ENCODE measurements at regions not wholly inside any gene's neighbourhood (a gene's known extent, or its start where the extent isn't known, plus 50 kb on each side); places are given as distances from the start of the nearest gene placed in this dataset.

- Histone ChIP-seq H3K4me3 (replicated peaks in 1 of 3; ENCODE audit: insufficient read depth in 1 of 3, low read depth in 1 of 3, low read length in 3 of 3) (no peak overlapping the region), H3K36me3 (ENCODE audit: control insufficient read depth in 2 of 2, extremely low read depth in 1 of 2, insufficient read depth in 2 of 2, low read length in 2 of 2) (no peaks in the 10 kb centered on the region), H3K4me2 (ENCODE audit: insufficient read depth, low read length) (no peak overlapping the region), H3K4me1 (ENCODE audit: control insufficient read depth, extremely low read depth, insufficient read depth, low read length) (no peaks in the 10 kb centered on the region), H3K9me3 (replicated peaks; ENCODE audit: control insufficient read depth, insufficient read depth, low read length) (no peaks in the 10 kb centered on the region), H3K27me3 (ENCODE audit: control insufficient read depth in 2 of 2, insufficient read depth in 2 of 2, low read length in 2 of 2) (peaks cover 0 to 1% of the 10 kb centered on the region in 2 experiments), H4K20me1 (replicated peaks; ENCODE audit: control insufficient read depth, extremely low read depth, insufficient read depth, low read length) (no peaks in the 10 kb centered on the region), H3K9me1 (replicated peaks; ENCODE audit: control insufficient read depth, extremely low read depth, insufficient read depth, low read length) (no peaks in the 10 kb centered on the region), H3K9ac (replicated peaks; ENCODE audit: extremely low read depth, insufficient read depth, low read length) (no peak overlapping the region), H2AFZ (ENCODE audit: low read depth, low read length) (no peak overlapping the region), H3K27ac (ENCODE audit: insufficient read depth, low read depth, low read length) (no peak overlapping the region), H3K79me2 (ENCODE audit: control insufficient read depth, insufficient read depth, low read length) (no peaks in the 10 kb centered on the region)
- POLR2A ChIA-PET, result no interaction called here
- BruUV-seq (replicated peaks), result no TSS peak
- TF ChIP-seq MAX (IDR thresholded peaks at IDR 0.05; ENCODE audit: insufficient read depth, insufficient read length), result no peak
- no peak for TF ChIP-seq POLR2A (IDR thresholded peaks at IDR 0.05; ENCODE audit: low read depth, low read length)
- TF ChIP-seq, protein P1, sequence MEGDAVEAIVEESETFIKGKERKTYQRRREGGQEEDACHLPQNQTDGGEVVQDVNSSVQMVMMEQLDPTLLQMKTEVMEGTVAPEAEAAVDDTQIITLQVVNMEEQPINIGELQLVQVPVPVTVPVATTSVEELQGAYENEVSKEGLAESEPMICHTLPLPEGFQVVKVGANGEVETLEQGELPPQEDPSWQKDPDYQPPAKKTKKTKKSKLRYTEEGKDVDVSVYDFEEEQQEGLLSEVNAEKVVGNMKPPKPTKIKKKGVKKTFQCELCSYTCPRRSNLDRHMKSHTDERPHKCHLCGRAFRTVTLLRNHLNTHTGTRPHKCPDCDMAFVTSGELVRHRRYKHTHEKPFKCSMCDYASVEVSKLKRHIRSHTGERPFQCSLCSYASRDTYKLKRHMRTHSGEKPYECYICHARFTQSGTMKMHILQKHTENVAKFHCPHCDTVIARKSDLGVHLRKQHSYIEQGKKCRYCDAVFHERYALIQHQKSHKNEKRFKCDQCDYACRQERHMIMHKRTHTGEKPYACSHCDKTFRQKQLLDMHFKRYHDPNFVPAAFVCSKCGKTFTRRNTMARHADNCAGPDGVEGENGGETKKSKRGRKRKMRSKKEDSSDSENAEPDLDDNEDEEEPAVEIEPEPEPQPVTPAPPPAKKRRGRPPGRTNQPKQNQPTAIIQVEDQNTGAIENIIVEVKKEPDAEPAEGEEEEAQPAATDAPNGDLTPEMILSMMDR (IDR thresholded peaks at IDR 0.05; ENCODE audit: extremely low read depth in 1 of 2, insufficient read depth in 1 of 2, low read depth in 1 of 2, low read length in 2 of 2), result no peak
- no peak for TF ChIP-seq GATA2 (IDR thresholded peaks at IDR 0.05; ENCODE audit: insufficient read depth, insufficient read length, low read depth, low read length)
- intact Hi-C loops (cut with micrococcal nuclease) (no loop called here), dilution Hi-C loops (cut with MboI; ENCODE audit: extremely low pct_ligation_motif_present, low sequenced_read_pairs) (no loop called here)
- no peak for FAIRE-seq
- CTCF ChIA-PET, result no interaction called here
- no peak for DNase-seq (ENCODE audit: low read depth, low spot score)
These were observed 171.6 kb upstream of the SMLR1 start for GRCh38 chr6:130655586-130655985.

DNA sequence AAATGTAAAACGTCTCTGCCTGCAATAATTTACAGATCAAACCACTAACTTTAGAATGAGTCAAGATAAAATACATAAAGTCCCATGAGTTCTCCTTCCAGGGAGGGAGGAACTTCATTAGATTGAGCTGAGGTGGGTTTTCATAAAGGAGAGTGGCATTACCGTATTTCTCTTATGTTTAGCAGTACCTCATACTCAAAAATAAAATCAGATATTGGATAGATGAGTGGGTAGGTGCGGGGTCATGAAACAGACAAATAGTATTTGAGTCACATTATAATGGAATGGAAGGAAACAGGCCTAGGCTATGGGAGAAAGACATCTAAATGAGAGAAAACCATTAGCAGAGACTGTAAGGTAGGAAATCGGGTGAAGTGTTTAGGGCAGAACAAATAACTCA lies 166.1 kb upstream of the SMLR1 start:
- ChIA-PET POLR2A (no interaction called here), CTCF (interaction anchor here (1.2 to 1.3 kb wide), 2 partner anchors 9 to 14 kb away, joined by 3 read pairs; no protein-coding TSS in a partner anchor)
- no peak overlapping the region for H3K27ac ChIP-seq (ENCODE audit: insufficient read depth, low read depth, low read length)
- dilution Hi-C loops (cut with MboI; ENCODE audit: extremely low pct_ligation_motif_present, low sequenced_read_pairs), result no loop called here
- no peak overlapping the region for H2AFZ ChIP-seq (ENCODE audit: low read depth, low read length)
- H3K4me2 ChIP-seq (ENCODE audit: insufficient read depth, low read length), result no peak overlapping the region
- no peaks in the 10 kb centered on the region for H3K9me1 ChIP-seq (replicated peaks; ENCODE audit: control insufficient read depth, extremely low read depth, insufficient read depth, low read length)
- no peaks in the 10 kb centered on the region for H3K79me2 ChIP-seq (ENCODE audit: control insufficient read depth, insufficient read depth, low read length)
- intact Hi-C loops (cut with micrococcal nuclease), result no loop called here
- DNase-seq (ENCODE audit: low read depth, low spot score), result no peak
- H3K36me3 ChIP-seq (ENCODE audit: control insufficient read depth in 2 of 2, extremely low read depth in 1 of 2, insufficient read depth in 2 of 2, low read length in 2 of 2), result no peaks in the 10 kb centered on the region
- no peaks in the 10 kb centered on the region for H4K20me1 ChIP-seq (replicated peaks; ENCODE audit: control insufficient read depth, extremely low read depth, insufficient read depth, low read length)
- H3K9me3 ChIP-seq (replicated peaks; ENCODE audit: control insufficient read depth, insufficient read depth, low read length), result no peaks in the 10 kb centered on the region
- no peak for FAIRE-seq
- no TSS peak for BruUV-seq (replicated peaks)
- no peaks in the 10 kb centered on the region for H3K27me3 ChIP-seq (ENCODE audit: control insufficient read depth in 2 of 2, insufficient read depth in 2 of 2, low read length in 2 of 2)
- no peak overlapping the region for H3K9ac ChIP-seq (replicated peaks; ENCODE audit: extremely low read depth, insufficient read depth, low read length)
- H3K4me3 ChIP-seq (replicated peaks in 1 of 3; ENCODE audit: insufficient read depth in 1 of 3, low read depth in 1 of 3, low read length in 3 of 3), result no peak overlapping the region
- no peaks in the 10 kb centered on the region for H3K4me1 ChIP-seq (ENCODE audit: control insufficient read depth, extremely low read depth, insufficient read depth, low read length)
- TF ChIP-seq FOS (IDR thresholded peaks at IDR 0.05; ENCODE audit: borderline replicate concordance, insufficient read depth, low read length) (no peak), GATA2 (IDR thresholded peaks at IDR 0.05; ENCODE audit: insufficient read depth, insufficient read length, low read depth, low read length) (no peak), POLR2AphosphoS5 (IDR thresholded peaks at IDR 0.05; ENCODE audit: insufficient read depth, low read depth, low read length) (no peak), MAX (IDR thresholded peaks at IDR 0.05; ENCODE audit: insufficient read depth, insufficient read length) (no peak), JUN (IDR thresholded peaks at IDR 0.05; ENCODE audit: borderline replicate concordance, insufficient read depth, insufficient read length, low read depth) (no peak), POLR2A (IDR thresholded peaks at IDR 0.05; ENCODE audit: low read depth, low read length) (no peak)
- TF ChIP-seq, protein P1 (IDR thresholded peaks at IDR 0.05; ENCODE audit: extremely low read depth in 1 of 2, insufficient read depth in 1 of 2, low read depth in 1 of 2, low read length in 2 of 2), result no peak

Data from endothelial cell of umbilical vein (primary cell).